DMS153 (cell line): ENCODE measurements at regions not wholly inside any gene's neighbourhood (a gene's known extent, or its start where the extent isn't known, plus 50 kb on each side); places are given as distances from the start of the nearest gene placed in this dataset.
"Not testable (repeated sequence)": the region's sequence is repeated elsewhere in the genome, so short reads cannot be mapped to it uniquely, and the experiment has no call there.

ENCODE experiments used
- DNase-seq: peaks from one replicate; lab custom pipeline; 2025; lab: John Stamatoyannopoulos, UW

GRCh38 chr20:10109641-10110040, 74.9 kb downstream of the ANKEF1 start:
- no peak for DNase-seq

DNA sequence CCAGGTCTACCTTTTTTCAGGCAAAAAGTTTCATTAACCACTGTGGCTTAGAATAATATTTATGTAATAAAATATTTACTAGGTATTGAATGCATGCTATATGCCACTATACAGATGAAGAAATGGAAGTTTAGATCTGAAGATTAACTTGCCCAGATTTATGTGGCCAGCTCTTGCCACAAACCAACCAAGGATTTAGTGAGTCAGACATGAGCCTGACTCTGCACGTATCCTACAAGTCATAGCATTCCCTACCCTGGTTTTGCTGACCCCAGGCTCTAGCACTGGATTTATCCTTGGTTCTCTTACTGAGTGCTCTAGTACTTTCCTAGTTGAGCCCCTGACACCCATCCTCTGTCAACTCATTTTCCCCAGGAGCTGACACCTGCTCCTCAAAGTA, 75.4 kb downstream of the ANKEF1 start:
- no peak for DNase-seq

GRCh38 chr20:10111139-10111958, 76.6 kb downstream of the ANKEF1 start:
- DNase-seq, result peak; percentile 98

DNA sequence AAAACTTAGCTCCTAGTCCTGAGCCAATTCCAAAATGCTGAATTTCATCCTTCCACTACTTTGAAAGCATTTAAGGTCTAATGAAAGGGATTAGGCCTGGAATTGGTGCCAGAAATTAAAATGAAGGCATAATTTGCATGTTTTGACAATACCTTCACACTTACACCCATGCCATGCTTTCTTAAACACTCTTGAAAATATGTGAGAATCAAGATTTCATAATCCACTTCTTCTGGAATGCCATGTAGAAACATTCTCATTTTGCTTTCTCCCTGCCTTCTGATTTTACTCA, 77.1 kb downstream of the ANKEF1 start:
- no peak for DNase-seq

DNA sequence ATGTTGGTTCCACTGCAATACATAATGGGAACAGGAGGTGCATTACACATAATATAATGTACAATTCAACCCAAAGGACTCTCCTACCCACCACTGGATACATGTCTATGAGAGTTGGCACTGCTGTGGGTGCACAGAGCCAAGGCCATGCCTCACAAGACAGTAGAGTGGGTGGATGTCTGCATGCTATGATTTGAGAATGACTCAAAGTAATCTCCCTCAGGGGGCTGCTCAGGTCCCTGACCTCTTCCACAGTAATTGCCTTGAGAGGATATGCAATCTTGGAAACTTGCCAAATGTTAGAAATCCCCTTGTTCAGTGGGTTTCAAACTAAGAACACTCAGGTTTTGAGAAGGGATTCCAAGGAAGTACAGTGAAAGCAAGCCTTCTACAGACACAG, 79.0 kb downstream of the ANKEF1 start:
- no peak for DNase-seq

- DNase-seq, result no peak
Observed at GRCh38 chr20:10114598-10114997, 79.8 kb downstream of the ANKEF1 start.

- DNase-seq, result no peak
Observed at GRCh38 chr20:10115021-10115420, 80.2 kb downstream of the ANKEF1 start.

GRCh38 chr20:10119336-10119735, 84.5 kb downstream of the ANKEF1 start:
- peak; percentile 42 for DNase-seq

DNA sequence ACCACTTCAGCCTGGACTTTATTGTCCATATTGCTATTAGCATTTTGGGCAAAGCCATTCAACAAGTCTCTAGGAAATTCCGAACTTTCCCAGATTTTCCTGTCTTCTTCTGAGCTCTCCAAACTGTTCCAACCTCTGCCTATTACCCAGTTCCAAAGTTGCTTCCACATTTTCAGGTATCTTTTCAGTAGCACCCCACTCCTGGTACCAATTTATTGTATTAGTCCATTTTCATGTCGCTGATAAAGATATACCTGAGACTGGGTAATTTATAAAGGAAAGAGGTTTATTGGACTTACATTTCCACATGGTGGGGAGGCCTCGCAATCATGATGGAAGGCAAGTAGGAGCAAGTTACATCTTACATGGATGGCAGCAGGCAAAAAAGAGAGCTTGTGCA, 90.1 kb downstream of the ANKEF1 start:
- DNase-seq, result not testable (repeated sequence)

- DNase-seq, result no peak
Observed at GRCh38 chr20:10125757-10126156, 91.0 kb downstream of the ANKEF1 start.

DNA sequence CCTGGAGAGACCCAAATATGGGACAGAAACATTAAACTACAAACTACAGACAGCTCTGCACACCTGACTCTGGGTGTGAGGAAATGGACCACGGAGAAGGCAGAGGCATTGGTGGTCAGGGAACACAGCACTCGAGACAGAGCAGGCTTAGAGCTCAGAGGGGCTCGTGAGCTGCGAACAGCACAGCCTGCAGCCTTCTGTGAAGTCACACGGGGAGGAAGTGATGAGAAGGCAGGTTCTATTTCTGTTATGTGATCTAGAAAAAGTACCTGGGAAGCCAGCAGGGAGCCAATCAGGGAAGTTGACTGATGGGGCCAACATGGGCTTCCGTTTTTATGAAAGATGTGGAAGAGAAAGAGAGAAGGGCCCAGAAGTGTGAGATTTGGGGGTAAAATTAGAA, 88.9 kb upstream of the SNAP25 start:
- DNase-seq, result no peak

DNA sequence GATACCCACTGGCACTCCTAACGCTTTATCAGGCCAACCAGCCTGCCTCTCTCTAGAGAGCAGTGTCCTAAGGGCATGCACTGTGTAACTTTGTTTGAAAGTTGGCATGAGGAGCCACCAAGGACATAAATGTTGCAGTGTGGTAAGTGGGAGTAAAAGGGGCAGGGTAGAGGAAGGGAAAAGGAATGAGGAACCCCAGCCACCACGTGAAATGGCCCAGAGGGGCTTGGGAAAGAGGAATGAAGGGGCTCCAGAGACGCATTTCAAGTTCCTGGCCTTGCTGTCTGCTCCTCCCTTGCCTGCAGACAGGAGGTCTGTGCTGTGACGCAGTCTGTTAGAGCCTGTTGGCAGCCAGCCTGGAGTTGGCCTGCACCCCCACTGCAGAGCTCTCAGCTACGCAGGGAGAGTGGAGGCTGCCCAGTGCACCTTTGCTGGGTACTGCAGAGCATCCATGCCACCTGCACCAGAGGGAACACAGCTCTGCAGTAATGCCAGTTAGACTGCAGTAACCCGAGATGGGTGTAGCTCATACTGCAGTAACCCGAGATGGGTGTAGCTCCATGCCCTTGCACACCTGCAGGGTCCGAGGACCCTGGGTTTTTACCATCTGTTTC, 86.8 kb upstream of the SNAP25 start:
- peak; percentile 82 for DNase-seq

DNA sequence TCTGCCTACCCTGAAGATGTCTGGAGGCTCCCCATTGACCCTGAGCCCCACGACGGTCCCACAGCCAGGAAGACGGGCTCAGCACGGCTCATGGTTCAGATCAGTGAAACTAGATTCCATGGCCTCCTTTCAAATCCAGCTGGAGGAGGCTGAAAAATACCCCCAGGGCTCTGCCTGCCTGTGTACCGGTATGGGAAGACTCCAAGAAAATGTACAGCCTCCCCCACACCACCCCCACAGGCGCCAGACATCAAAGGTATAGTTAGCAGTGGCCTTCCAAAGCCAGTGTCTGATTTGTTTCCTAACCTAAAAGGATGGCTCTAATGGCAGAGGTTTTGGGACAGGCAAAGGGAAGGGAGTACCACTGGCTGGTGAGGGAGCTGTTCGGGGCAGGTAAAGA, 86.2 kb upstream of the SNAP25 start:
- no peak for DNase-seq

- no peak for DNase-seq
Observed at GRCh38 chr20:10133532-10133931, 85.1 kb upstream of the SNAP25 start.

DNA sequence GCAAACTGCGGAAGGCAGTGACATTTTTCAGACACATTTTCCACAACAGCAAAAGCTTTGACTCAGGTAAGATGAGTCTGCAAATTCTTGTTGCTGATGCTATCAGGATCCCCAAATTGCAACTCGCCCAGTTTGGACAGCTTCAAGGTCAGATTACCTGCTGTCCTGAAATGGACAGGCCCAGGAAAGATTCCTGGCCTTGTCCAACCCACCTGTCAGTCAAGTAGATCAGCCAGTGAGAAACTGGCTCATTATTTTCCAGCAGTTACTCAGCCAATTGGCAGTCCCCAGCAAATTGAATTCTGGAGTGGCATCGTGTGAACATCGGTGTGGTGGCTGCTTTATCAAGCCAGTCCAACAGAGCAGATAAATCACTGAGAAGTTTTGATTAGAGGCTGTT, 84.5 kb upstream of the SNAP25 start:
- no peak for DNase-seq

- DNase-seq, result no peak
Observed at GRCh38 chr20:10135438-10135837, 83.2 kb upstream of the SNAP25 start.

DNA sequence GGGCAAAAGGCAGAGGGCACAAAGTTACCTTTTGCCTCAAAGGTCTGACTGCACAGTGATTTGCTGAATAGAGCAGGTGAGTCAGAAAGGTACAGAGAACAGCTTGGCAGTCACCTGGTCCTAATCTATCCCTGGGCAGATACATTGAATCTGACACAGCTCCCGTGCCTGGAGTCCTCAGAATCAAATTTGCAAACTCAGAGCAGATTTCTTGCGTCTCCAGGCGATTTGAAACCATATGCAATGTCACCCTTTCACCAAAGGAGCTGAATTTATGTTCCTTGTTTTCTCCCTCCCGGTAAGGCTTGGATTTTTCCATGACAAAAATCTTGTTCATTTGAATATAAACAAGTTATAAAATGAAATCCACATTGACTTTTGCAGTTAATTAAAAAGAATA, 81.6 kb upstream of the SNAP25 start:
- no peak for DNase-seq

GRCh38 chr20:10137533-10137932, 81.1 kb upstream of the SNAP25 start:
- no peak for DNase-seq

DNA sequence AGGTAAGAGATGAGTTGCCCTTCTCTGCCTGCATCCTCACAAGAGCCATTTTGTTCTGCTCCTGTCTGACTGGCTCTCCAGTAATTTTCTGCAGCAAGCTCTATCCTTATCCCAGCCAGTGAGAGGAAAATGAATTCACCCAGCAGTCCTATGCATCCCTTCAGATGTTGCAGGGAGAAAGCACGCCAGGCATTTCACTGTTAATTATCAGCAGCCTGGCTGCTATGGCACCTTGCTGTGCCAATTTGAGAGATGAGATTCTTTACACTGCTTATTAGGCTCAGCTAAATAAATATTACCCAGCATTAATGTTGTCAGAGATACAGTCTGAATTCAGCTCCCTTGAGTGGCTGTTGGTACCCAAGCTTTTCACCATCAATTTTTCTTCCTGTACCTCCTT, 61.1 kb upstream of the SNAP25 start:
- no peak for DNase-seq

DNA sequence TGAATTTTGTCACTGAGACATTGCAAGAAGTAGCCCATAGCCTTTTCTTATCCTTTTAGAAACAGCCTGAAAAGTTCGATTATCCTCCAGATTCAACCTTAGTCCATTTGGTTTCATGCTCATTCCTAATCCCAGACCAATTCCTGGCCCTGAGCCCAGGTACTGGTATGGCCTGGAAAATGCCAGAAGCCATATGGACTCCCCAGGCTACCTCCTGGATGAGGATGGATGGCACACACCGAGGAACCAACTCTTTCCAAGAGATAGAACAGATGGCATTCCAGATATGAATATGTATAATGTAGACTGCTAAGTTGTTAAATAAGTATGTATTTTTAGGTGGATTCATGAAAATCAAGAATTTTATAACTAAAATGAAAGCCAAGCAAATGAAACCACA, 51.6 kb upstream of the SNAP25 start:
- no peak for DNase-seq

- DNase-seq, result no peak
Observed at GRCh38 chr20:10167594-10167993, 51.0 kb upstream of the SNAP25 start.
